K562 (cell line): ENCODE measurements at regions not wholly inside any gene's neighbourhood (a gene's known extent, or its start where the extent isn't known, plus 50 kb on each side); places are given as distances from the start of the nearest gene placed in this dataset.

Experiments used
- ATAC-seq: fragments of 200-7000 bp; cut with Tn5 transposase; 3 replicates; pipeline ENCODE4 v1.9.1; 2020; ENCODE audit warnings: moderate library complexity
- BruUV-seq: library from RNA; stranded (reverse); fragments of 400-500 nt; replicated peaks from 2 replicates; lab custom pipeline; 2021; lab: Mats Ljungman, UMichigan
- CTCF ChIA-PET: fragments of 300-600 bp; formaldehyde crosslinking; extraction: SDS; loops from one replicate; lab custom pipeline; 2021; ENCODE audit warnings: low intra/inter-chr PET ratio; lab: Yijun Ruan, JAX
- POLR2A ChIA-PET: fragments of 300-600, 350-650 bp; sonication (Branson Sonifier 250); formaldehyde crosslinking; extraction: SDS; loops from one replicate; lab custom pipeline; 2021; ENCODE audit warnings: antibody characterized with exemption, inconsistent platforms; lab: Yijun Ruan, JAX
- DNase-seq, 4 experiments: peaks; one replicate each; pipeline versions ENCODE4 v3.0.0 to v3.0.0-alpha.2; 2011 to 2018; ENCODE audit warnings: low spot score in 3 of 4, mixed read lengths in 3 of 4; ENCODE audit errors: extremely low read depth in 1 of 4
- FAIRE-seq: peaks from 2 replicates; lab custom pipeline; 2011; peaks lifted over from hg19 to GRCh38; lab: Jason Lieb, UNC
- H2AFZ ChIP-seq: 2 replicates; pipeline ENCODE4 v1.6.0; 2011; ENCODE audit warnings: low read depth, low read length, control low read depth, inconsistent platforms
- H3K27ac ChIP-seq: fragments of 200-600 bp; 3 replicates; pipeline ENCODE4 v1.8.0; 2011; ENCODE audit warnings: low read depth, mild to moderate bottlenecking, control low read depth, inconsistent platforms, low read length, moderate library complexity, mixed read lengths; ENCODE audit errors: extremely low read depth
- H3K27me3 ChIP-seq, 2 experiments: fragments of 300-600 bp in 1 of 2; 2 replicates in 1 of 2; 3 replicates in 1 of 2; pipeline versions ENCODE4 v1.6.0 to v1.8.0; 2011; ENCODE audit warnings: inconsistent platforms in 2 of 2, low read length in 2 of 2, mild to moderate bottlenecking in 1 of 2, mixed read lengths in 1 of 2, moderate library complexity in 1 of 2; ENCODE audit not compliant: control insufficient read depth in 2 of 2, insufficient read depth in 2 of 2
- H3K36me3 ChIP-seq: fragments of 300-600 bp; 3 replicates; pipeline ENCODE4 v1.8.0; 2011; ENCODE audit warnings: mild to moderate bottlenecking, low read length, inconsistent platforms; ENCODE audit not compliant: control insufficient read depth, insufficient read depth
- H3K4me1 ChIP-seq, 2 experiments: fragments of 200-600 bp in 1 of 2; replicated peaks in 1 of 2; 2 replicates in 1 of 2; 3 replicates in 1 of 2; pipeline versions ENCODE4 v1.5.1 to v1.8.0; 2011; ENCODE audit warnings: inconsistent platforms in 2 of 2, low read length in 2 of 2, mild to moderate bottlenecking in 1 of 2, mixed read lengths in 1 of 2, moderate library complexity in 1 of 2; ENCODE audit not compliant: control insufficient read depth in 2 of 2, insufficient read depth in 2 of 2
- H3K4me2 ChIP-seq: 2 replicates; pipeline ENCODE4 v1.6.1; 2011; ENCODE audit warnings: low read length, control low read depth, inconsistent platforms, mixed read lengths; ENCODE audit not compliant: insufficient read depth
- H3K4me3 ChIP-seq: fragments of 200-600 bp; sonication (generic), shearing (Covaris generic); 2 replicates; pipeline ENCODE4 v1.5.1; 2016; ENCODE audit warnings: control low read depth, inconsistent platforms
- H3K79me2 ChIP-seq: fragments of 200-600 bp; 3 replicates; pipeline ENCODE4 v1.8.0; 2011; ENCODE audit warnings: low read length, inconsistent platforms; ENCODE audit not compliant: control insufficient read depth, insufficient read depth
- H3K9ac ChIP-seq, 2 experiments: 2 replicates each; pipeline versions ENCODE4 v1.6.0 to v1.6.1; 2011; ENCODE audit warnings: low read depth in 2 of 2, low read length in 2 of 2, control low read depth in 1 of 2, inconsistent platforms in 1 of 2, mild to moderate bottlenecking in 1 of 2, mixed read lengths in 1 of 2; ENCODE audit not compliant: insufficient read depth in 1 of 2
- H3K9me1 ChIP-seq: one replicate; pipeline ENCODE4 v1.6.0; 2011; ENCODE audit warnings: inconsistent platforms, mild to moderate bottlenecking, low read length, moderate library complexity; ENCODE audit not compliant: control insufficient read depth, insufficient read depth
- H3K9me3 ChIP-seq: replicated peaks from 2 replicates; pipeline ENCODE4 v1.5.1; 2011; ENCODE audit warnings: low read depth, low read length, inconsistent platforms; ENCODE audit not compliant: control insufficient read depth, insufficient read depth
- H4K20me1 ChIP-seq: replicated peaks from 2 replicates; pipeline ENCODE4 v1.6.1; 2011; ENCODE audit warnings: low read length, inconsistent platforms, mixed read lengths; ENCODE audit not compliant: control insufficient read depth, insufficient read depth
- CBFA2T2 ChIP-seq: fragments of 450-650 bp; conservative IDR thresholded peaks from 2 replicates; pipeline ENCODE4 v1.6.1; 2017; ENCODE audit warnings: mild to moderate bottlenecking
- CHCHD3 ChIP-seq: fragments of 250-450 bp; sonication (Bioruptor Pico); IDR thresholded peaks from 2 replicates; pipeline ENCODE4 v2.1.2; 2022; ENCODE audit warnings: mild to moderate bottlenecking
- FOS ChIP-seq: IDR thresholded peaks from 3 replicates; pipeline ENCODE4 v1.6.1; 2011; ENCODE audit not compliant: insufficient read length; ENCODE audit errors: extremely low read depth
- FOXA1 ChIP-seq: fragments of 450-650 bp; IDR thresholded peaks from 2 replicates; pipeline ENCODE4 v1.6.1; 2016; ENCODE audit warnings: mild to moderate bottlenecking, borderline replicate concordance
- FOXK1 ChIP-seq: sonication (generic); formaldehyde crosslinking; IDR thresholded peaks from 2 replicates; pipeline ENCODE4 v1.8.0; 2022; ENCODE audit warnings: missing genetic modification reagents, mild to moderate bottlenecking, borderline replicate concordance
- FOXP4 ChIP-seq: sonication (generic); formaldehyde crosslinking; IDR thresholded peaks from 2 replicates; pipeline ENCODE4 v1.8.0; 2022; ENCODE audit warnings: mild to moderate bottlenecking, missing genetic modification reagents, borderline replicate concordance
- GABPB1 ChIP-seq: sonication (generic); formaldehyde crosslinking; IDR thresholded peaks from 2 replicates; pipeline ENCODE4 v1.8.0; 2022; ENCODE audit warnings: mild to moderate bottlenecking, missing genetic modification reagents
- KLF16 ChIP-seq: IDR thresholded peaks from 2 replicates; pipeline ENCODE4 v1.6.1; 2016; ENCODE audit warnings: antibody characterized with exemption
- MCM7 ChIP-seq, 2 experiments: fragments of 450-650 bp; IDR thresholded peaks; 2 replicates each; pipeline ENCODE4 v1.6.1; 2016 to 2018
- MXI1 ChIP-seq: IDR thresholded peaks from 2 replicates; pipeline ENCODE4 v1.6.1; 2011; ENCODE audit warnings: low read depth, mild to moderate bottlenecking, improper control_type of control experiment, low read length
- NFIC ChIP-seq: fragments of 450-650 bp; IDR thresholded peaks from 2 replicates; pipeline ENCODE4 v1.6.1; 2017; ENCODE audit warnings: mild to moderate bottlenecking, inconsistent platforms
- NR2C2 ChIP-seq, 2 experiments: fragments of 200-800 bp in 1 of 2; sonication (Bioruptor generic) in 1 of 2; sonication (generic) in 1 of 2; formaldehyde crosslinking in 1 of 2; IDR thresholded peaks; 2 replicates each; pipeline versions ENCODE4 v1.6.1 to v1.8.0; 2016 to 2022; ENCODE audit warnings: mild to moderate bottlenecking in 1 of 2, missing compliant biosample characterization in 1 of 2, missing genetic modification characterization in 1 of 2, missing genetic modification reagents in 1 of 2
- PRPF4 ChIP-seq: fragments of 200-400 bp; formaldehyde crosslinking; IDR thresholded peaks from one replicate; pipeline ENCODE4 v1.6.1; 2017; ENCODE audit warnings: low read length, low read depth, mild to moderate bottlenecking; ENCODE audit not compliant: insufficient read depth, poor library complexity, severe bottlenecking
- RFX1 ChIP-seq: fragments of 450-650 bp; IDR thresholded peaks from 2 replicates; pipeline ENCODE4 v1.6.1; 2016; ENCODE audit warnings: mild to moderate bottlenecking, moderate library complexity
- STAT5A ChIP-seq: IDR thresholded peaks from 2 replicates; pipeline ENCODE4 v1.6.1; 2012; ENCODE audit warnings: low read length, inconsistent platforms, borderline replicate concordance
- TBP ChIP-seq: optimal IDR thresholded peaks from 2 replicates; pipeline ENCODE3; 2011; ENCODE audit warnings: low read depth, low read length, improper control_type of control experiment
- TRIM25 ChIP-seq: fragments of 450-650 bp; IDR thresholded peaks from 2 replicates; pipeline ENCODE4 v1.7.0; 2016; ENCODE audit warnings: borderline replicate concordance
- ZC3H11A ChIP-seq: IDR thresholded peaks from 2 replicates; pipeline ENCODE4 v1.6.1; 2012; ENCODE audit warnings: low read depth, low read length, improper control_type of control experiment
- ZNF143 ChIP-seq: sonication (generic); formaldehyde crosslinking; IDR thresholded peaks from 2 replicates; pipeline ENCODE4 v1.9.0; 2022; ENCODE audit warnings: mild to moderate bottlenecking, missing genetic modification reagents
- ZNF311 ChIP-seq: fragments of 250-450 bp; sonication (Bioruptor Pico); IDR thresholded peaks from 2 replicates; pipeline ENCODE4 v1.4.0; 2020; ENCODE audit warnings: mild to moderate bottlenecking, moderate library complexity
- ZNF431 ChIP-seq: sonication (generic); formaldehyde crosslinking; IDR thresholded peaks from 2 replicates; pipeline ENCODE4 v1.8.0; 2022; ENCODE audit warnings: mild to moderate bottlenecking, missing genetic modification reagents
- WGBS: fragments of 100-300 bp; shearing (Covaris generic); methylation state at CpG from one replicate; pipeline ENCODE4 v1.1.6; 2016; ENCODE audit warnings: low coverage, mixed read lengths; ENCODE audit not compliant: insufficient coverage; ENCODE audit errors: missing lambda C conversion rate; 5-methylcytosine and 5-hydroxymethylcytosine counted together
- in situ Hi-C: fragments of 300-500 bp; cut with MboI; formaldehyde crosslinking; loops from 4 replicates; pipeline ENCODE4 v1.15.0; 2018; ENCODE audit warnings: inconsistent platforms, mixed read lengths
- intact Hi-C: fragments of 100-400 bp; cut with micrococcal nuclease; formaldehyde crosslinking; loops from 2 replicates; pipeline ENCODE4 v1.14.2; 2022
- TF ChIP-seq, protein P1 (sequence below): fragments of 250-450 bp; sonication (Bioruptor Pico); IDR thresholded peaks from 2 replicates; pipeline ENCODE4 v1.8.0; 2021; ENCODE audit warnings: moderate library complexity, mild to moderate bottlenecking, inconsistent platforms

DNA sequence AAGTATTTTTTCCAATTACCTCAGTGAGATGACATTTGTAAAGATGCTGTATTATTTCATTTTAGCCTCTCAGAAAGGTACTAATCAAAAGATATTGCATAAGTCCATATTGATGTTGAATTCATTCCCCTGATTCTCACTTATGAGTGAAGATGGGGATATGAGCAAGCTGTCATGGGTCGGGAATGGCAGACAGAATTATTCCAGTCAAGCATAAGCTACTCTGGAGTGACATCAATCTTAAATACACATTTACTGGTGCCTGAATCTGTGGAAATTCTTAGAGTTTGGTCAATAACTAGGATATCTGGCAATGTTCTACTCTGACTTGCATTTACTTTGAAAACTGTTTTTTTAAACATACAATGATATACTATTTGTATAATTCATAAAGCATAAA, 283.8 kb upstream of the PCDH7 start (continued):
- no peak for TF ChIP-seq NR2C2 (CRISPR knock-in tag; IDR thresholded peaks at IDR 0.05)
- no peak for TF ChIP-seq NR2C2 (tag; IDR thresholded peaks at IDR 0.05)
- no peak for TF ChIP-seq STAT5A
- no peak for TF ChIP-seq KLF16
- TF ChIP-seq PRPF4: no peak
- TF ChIP-seq FOXP4 (CRISPR knock-in tag): no peak
- no peak for TF ChIP-seq CBFA2T2
- no peak for TF ChIP-seq GABPB1 (CRISPR knock-in tag)
- TF ChIP-seq FOXA1: no peak
- TF ChIP-seq, all 486 proteins: peak for 0

GRCh38 chr4:30437316-30437715, 282.9 kb upstream of the PCDH7 start:
- no peaks in the 10 kb centered on the region for H3K4me1 ChIP-seq
- H3K4me2 ChIP-seq: no peak overlapping the region
- no TSS peak for BruUV-seq
- DNase-seq (no peak), ATAC-seq (no peak), FAIRE-seq (no peak)
- H3K36me3 ChIP-seq: no peaks in the 10 kb centered on the region
- no peaks in the 10 kb centered on the region for H4K20me1 ChIP-seq
- H3K27me3 ChIP-seq: no peaks in the 10 kb centered on the region
- POLR2A ChIA-PET: no interaction called here
- TF ChIP-seq RFX1 (no peak), CHCHD3 (no peak), ZNF431 (CRISPR knock-in tag) (no peak), MXI1 (no peak), ZNF143 (CRISPR knock-in tag) (no peak), TBP (no peak), NFIC (no peak), FOXK1 (CRISPR knock-in tag) (no peak), ZNF311 (no peak), MCM7 (IDR thresholded peaks at IDR 0.05) (no peak), ZC3H11A (no peak), FOS (no peak), TRIM25 (no peak)
- TF ChIP-seq, protein P1, sequence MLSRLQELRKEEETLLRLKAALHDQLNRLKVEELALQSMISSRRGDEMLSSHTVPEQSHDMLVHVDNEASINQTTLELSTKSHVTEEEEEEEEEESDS: no peak
- in situ Hi-C loops: no loop called here
- no peaks in the 10 kb centered on the region for H3K79me2 ChIP-seq
- 5% methylated on average over 3 of the region's 3 CpGs for WGBS
- no peaks in the 10 kb centered on the region for H3K9me1 ChIP-seq
- H3K9ac ChIP-seq: no peak overlapping the region
- CTCF ChIA-PET: no interaction called here
- no peak overlapping the region for H3K4me3 ChIP-seq
- H3K27ac ChIP-seq: no peak overlapping the region
- H2AFZ ChIP-seq: no peak overlapping the region
- H3K9me3 ChIP-seq: no peaks in the 10 kb centered on the region
- intact Hi-C loops: no loop called here
